Activated naive CD4-positive, alpha-beta T cell treated with anti-CD3 and anti-CD28 coated beads, Interleukin-2, amount 10 ng/mL, durations not matched to agents 7 days and 5 days (primary cell): ENCODE measurements at regions not wholly inside any gene's neighbourhood (a gene's known extent, or its start where the extent isn't known, plus 50 kb on each side); places are given as distances from the start of the nearest gene placed in this dataset.

Experiments used
- CTCF ChIA-PET: fragments of 350-600 bp; sonication (Branson Sonifier 250); formaldehyde crosslinking; loops from one replicate; lab custom pipeline; 2021; ENCODE audit warnings: antibody characterized with exemption; lab: Charles Lee
- DNase-seq: peaks from one replicate; pipeline ENCODE4 v3.0.0-alpha.2; 2020
- H3K27ac Mint-ChIP-seq: one replicate; pipeline ENCODE4 v1.8.0; 2021; ENCODE audit warnings: mild to moderate bottlenecking, moderate library complexity, mixed read lengths
- H3K27me3 Mint-ChIP-seq: one replicate; pipeline ENCODE4 v1.8.0; 2021; ENCODE audit warnings: mild to moderate bottlenecking, mixed read lengths
- H3K36me3 Mint-ChIP-seq: one replicate; pipeline ENCODE4 v1.8.0; 2021; ENCODE audit warnings: mixed read lengths
- H3K4me1 Mint-ChIP-seq: one replicate; pipeline ENCODE4 v1.8.0; 2021; ENCODE audit warnings: mixed read lengths
- H3K4me3 Mint-ChIP-seq: one replicate; pipeline ENCODE4 v1.8.0; 2021; ENCODE audit warnings: mild to moderate bottlenecking, moderate library complexity, mixed read lengths
- H3K9me3 Mint-ChIP-seq: one replicate; pipeline ENCODE4 v1.8.0; 2021; ENCODE audit warnings: mixed read lengths

DNA sequence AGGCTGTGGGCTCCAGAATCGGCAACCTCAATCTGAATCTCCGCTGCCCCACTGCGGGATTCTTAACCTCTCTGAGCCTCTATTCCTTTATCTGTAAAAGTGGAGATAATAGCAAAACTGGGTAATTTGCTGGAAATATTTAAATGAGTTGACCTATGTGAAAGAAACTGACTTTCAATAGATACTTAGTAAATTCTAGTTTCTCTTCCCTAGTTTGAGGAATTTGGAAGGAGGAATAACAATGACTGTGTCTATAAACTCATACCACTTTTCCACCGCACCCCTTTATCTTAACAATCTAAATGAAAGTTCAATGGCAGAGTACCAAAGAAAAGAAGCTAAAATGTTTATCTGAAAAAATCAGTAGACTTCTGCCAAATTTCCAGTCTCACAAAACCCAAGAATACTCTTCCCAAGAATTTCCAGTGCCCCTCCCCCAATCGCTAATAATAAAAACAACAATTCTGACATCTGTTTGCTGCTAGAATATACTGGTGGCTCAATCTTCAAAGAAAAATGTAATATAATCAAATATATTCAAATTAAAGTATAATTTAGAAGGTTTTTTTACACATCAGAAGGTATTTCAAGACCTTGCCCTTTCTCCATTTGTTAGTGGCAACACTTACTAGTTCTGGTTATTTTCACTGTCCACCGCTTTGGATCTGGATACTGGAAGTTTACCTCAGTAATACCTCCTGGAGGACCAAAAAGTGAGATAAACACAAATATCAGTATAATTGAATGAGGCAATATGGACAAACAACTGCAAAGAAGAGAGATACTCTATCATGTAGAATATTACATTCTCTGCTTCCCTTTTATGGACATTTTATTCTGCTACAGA, 171.2 kb downstream of the LTN1 start:
- no peaks in the 10 kb centered on the region for H3K4me1 Mint-ChIP-seq
- H3K9me3 Mint-ChIP-seq: no peaks in the 10 kb centered on the region
- H3K4me3 Mint-ChIP-seq: no peak overlapping the region
- no peak overlapping the region for H3K27ac Mint-ChIP-seq
- CTCF ChIA-PET: no interaction called here
- DNase-seq: no peak
- peaks cover 21% of the 10 kb centered on the region for H3K36me3 Mint-ChIP-seq
- no peaks in the 10 kb centered on the region for H3K27me3 Mint-ChIP-seq

DNA sequence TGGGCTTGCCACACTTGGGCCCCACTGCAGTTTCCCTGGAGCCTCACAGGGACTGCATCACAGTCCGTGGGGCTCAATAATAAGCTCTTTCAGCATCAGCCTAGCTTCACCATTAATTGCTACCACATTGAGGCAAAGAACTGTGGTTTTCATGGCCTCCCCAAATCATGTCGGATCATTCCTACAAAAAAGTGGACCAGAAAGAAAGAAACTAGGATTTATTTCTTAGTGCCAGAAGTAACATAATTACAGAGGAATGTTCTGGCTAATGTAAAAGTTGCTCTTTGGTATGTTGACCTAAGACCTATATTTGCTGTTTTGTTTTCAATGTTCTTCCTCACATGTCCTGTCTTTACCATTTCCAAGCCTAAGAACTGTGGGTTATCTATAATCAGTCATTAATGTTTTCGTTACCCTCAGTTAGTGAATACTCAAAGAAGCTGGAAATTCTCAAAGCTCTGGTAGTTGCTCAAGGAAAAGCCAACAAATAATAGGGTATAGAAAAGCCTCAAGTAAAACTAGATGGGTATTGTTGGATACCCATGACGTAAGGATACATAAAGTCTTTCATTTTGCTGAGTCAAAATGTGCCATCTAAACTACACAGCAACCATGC, 173.9 kb downstream of the LTN1 start:
- H3K4me1 Mint-ChIP-seq: no peaks in the 10 kb centered on the region
- CTCF ChIA-PET: interaction anchor here (0.6 kb wide), 1 partner anchor 15 kb away, joined by 3 read pairs; no protein-coding TSS in a partner anchor
- H3K27me3 Mint-ChIP-seq: no peaks in the 10 kb centered on the region

DNA sequence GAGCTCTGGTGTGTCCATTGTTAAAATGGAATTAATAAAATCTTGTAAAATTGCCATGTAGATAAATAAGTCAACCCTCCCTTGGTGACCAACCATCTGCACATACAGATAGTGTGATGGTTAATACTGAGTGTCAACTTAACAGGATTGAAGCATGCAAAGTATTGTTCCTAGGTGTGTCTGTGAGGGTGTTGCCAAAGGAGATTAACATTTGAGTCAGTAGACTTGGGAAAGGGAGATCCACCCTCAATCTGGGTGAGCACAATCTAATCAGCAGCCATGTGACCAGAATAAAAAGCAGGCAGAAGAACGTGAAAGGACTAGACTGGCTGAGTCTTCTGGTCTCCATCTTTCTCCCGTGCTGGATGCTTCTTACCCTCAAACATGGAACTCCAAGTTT, 174.8 kb downstream of the LTN1 start:
- Mint-ChIP-seq H3K36me3 (peaks cover 29% of the 10 kb centered on the region), H3K4me1 (no peaks in the 10 kb centered on the region), H3K27ac (no peak overlapping the region), H3K9me3 (peaks cover 9% of the 10 kb centered on the region), H3K4me3 (no peak overlapping the region), H3K27me3 (no peaks in the 10 kb centered on the region)
- CTCF ChIA-PET: no interaction called here
- no peak for DNase-seq

More for the DNA sequence above, 173.9 kb downstream of the LTN1 start:
- H3K36me3 Mint-ChIP-seq: peaks cover 25% of the 10 kb centered on the region
- no peak overlapping the region for H3K4me3 Mint-ChIP-seq
- DNase-seq: no peak
- H3K9me3 Mint-ChIP-seq: peaks cover 6% of the 10 kb centered on the region
- no peak overlapping the region for H3K27ac Mint-ChIP-seq

DNA sequence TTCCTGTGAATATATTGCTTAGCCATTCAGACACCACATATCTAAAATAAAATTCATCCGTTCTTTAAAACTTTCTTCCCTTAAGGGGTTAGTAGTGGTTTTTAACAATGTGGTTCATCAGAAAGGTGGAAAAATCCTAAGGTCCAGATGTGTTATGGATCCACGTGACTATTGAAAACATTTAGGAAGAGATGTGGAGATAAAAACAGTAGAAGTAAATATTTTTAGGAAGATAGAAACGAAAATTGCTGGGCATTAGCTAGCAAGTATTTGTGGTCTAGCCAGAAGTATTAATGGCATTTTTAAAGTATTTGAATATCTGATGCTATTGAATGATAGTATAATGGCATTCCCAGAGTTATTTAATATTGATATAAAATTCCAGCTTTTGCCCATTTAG, 180.8 kb downstream of the LTN1 start:
- CTCF ChIA-PET: no interaction called here
- Mint-ChIP-seq H3K4me1 (no peaks in the 10 kb centered on the region), H3K27me3 (peaks cover 4% of the 10 kb centered on the region)

DNA sequence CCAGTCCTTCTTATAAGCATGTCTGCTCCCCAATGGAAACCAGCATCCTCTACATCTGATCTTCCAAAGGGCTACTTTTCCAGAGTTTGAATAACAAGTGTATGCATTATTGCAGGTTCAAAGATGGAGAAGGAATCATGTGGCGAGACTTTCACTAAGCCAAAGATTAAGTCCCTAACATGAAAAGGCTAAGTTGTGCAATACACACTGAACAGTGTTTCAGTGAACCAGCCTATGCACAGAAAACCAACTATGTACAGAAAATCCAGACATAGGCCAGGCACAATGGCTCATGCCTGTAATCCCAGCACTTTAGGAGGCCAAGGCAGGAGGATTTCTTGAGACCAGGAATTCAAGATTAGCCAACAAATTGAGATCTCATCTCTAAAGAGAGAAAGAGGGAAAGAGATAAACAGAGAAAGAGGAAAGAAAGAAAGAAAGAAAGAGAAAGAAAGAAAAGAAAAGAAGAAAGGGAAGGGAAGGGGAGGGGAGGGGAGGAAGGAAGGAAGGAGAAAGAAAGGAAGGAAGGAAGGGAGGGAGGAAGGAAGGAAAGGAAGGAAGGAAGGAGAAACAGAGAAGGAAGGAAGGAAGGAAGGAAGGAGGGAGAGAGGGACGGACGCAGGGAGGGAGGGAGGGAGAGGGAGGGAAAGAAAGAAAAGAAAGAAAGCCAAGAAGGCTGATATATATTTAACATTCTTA, 181.7 kb downstream of the LTN1 start:
- H3K4me1 Mint-ChIP-seq: no peaks in the 10 kb centered on the region
- H3K27me3 Mint-ChIP-seq: peaks cover 4% of the 10 kb centered on the region
- H3K4me3 Mint-ChIP-seq: no peak overlapping the region
- H3K9me3 Mint-ChIP-seq: peaks cover 10% of the 10 kb centered on the region
- peaks cover 24% of the 10 kb centered on the region for H3K36me3 Mint-ChIP-seq
- CTCF ChIA-PET: no interaction called here
- H3K27ac Mint-ChIP-seq: no peak overlapping the region
- no peak for DNase-seq

More for the DNA sequence above, 180.8 kb downstream of the LTN1 start:
- no peak for DNase-seq
- H3K9me3 Mint-ChIP-seq: peaks cover 12% of the 10 kb centered on the region
- no peak overlapping the region for H3K27ac Mint-ChIP-seq
- peaks cover 24% of the 10 kb centered on the region for H3K36me3 Mint-ChIP-seq
- H3K4me3 Mint-ChIP-seq: no peak overlapping the region

DNA sequence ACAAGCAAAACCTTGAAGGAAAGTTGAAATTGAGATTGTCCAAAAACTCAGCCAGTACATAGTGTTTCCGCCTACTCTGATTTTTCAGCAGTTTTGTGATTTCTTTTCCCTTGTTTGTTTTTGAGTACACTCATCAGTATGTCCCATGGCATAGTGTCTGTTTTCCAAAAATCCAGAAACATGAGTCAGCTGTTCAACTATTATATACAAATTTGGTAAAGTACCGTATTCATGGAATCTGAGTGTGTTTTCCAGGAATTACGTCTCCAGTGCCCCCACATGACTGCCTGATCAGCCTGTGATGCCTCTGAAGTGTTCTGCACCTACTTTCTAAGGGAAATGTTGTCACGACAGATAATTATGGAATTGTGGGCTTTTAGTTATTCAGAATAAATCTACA, 186.8 kb downstream of the LTN1 start:
- CTCF ChIA-PET: no interaction called here
- Mint-ChIP-seq H3K9me3 (peaks cover 2% of the 10 kb centered on the region), H3K4me1 (no peaks in the 10 kb centered on the region), H3K4me3 (no peak overlapping the region), H3K27ac (no peak overlapping the region), H3K27me3 (peaks cover 4% of the 10 kb centered on the region), H3K36me3 (peaks cover 7% of the 10 kb centered on the region)
- no peak for DNase-seq

DNA sequence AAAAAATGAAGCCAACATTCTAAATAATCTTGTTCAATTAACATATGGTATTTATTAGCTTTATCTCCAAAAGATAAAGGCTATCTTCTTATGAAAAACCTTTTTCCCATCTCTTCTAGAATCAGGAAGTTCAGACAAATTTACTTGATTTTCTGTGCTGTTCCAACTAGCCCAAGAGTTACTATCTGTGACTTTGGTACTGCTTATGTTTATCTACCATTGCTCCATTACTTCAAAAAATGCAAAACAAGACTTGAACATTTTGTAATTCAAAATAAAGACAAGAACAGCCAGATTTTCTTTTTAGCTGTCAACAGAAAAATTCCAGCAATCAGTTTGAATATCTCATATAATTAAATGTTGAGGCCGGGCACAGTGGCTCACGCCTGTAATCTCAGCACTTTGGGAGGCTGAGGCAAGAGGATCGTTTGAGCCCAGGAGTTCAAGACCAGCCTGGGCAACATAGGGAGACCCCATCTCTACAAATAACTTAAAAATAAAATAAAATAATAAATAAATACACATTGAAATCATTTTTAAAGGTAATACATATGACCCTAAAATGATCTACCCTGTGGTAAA, 188.5 kb downstream of the LTN1 start:
- Mint-ChIP-seq H3K9me3 (peaks cover 5% of the 10 kb centered on the region), H3K4me1 (no peaks in the 10 kb centered on the region), H3K4me3 (no peak overlapping the region), H3K27me3 (peaks cover 4% of the 10 kb centered on the region), H3K36me3 (peaks cover 9% of the 10 kb centered on the region), H3K27ac (no peak overlapping the region)
- DNase-seq: no peak
- CTCF ChIA-PET: interaction anchor here (1.1 kb wide), 1 partner anchor 59 kb away, joined by 4 read pairs; no protein-coding TSS in a partner anchor

DNA sequence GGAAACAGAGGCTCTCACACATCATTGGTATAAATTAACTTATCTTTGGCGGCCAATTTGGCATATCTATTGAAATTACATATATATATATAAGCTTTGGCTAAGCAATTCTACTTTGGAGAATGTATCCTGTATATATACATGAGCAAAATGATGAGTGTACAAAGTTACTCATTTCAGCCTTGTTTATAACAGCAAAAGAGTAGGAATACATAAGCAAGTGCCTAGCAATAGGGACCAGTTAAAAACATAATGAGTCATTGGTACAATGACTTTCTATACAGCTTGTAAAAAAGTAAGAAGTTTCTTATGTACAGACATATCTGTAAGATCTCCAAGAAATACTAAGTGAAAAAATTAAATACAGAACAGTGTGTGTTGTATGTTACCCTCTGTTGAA, 190.8 kb downstream of the LTN1 start:
- DNase-seq: no peak
- CTCF ChIA-PET: interaction anchor here (1.1 kb wide), 1 partner anchor 56 kb away, joined by 3 read pairs; no protein-coding TSS in a partner anchor

DNA sequence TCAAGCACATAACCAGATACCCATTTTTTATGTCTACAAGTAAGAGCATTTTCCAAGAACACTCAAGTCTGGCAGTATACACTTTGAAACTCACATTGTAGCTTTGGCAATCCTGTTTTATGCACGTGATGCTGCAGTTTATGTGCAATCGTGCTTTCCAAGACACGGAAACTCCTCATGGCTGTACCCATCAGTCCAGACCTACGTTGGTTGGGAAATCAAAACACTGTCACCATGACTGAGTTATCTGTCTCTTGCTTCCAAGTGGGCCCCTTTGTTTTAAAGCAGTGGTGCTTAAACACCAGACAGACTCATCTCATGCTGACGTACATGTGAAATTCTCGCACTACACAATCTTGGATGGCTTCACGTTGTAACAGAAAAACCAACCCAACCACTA, 192.8 kb downstream of the LTN1 start:
- peaks cover 8% of the 10 kb centered on the region for H3K36me3 Mint-ChIP-seq
- no peaks in the 10 kb centered on the region for H3K27me3 Mint-ChIP-seq
- no peak overlapping the region for H3K4me3 Mint-ChIP-seq
- CTCF ChIA-PET: interaction anchor here (1.3 kb wide), 1 partner anchor 55 kb away, joined by 4 read pairs; no protein-coding TSS in a partner anchor
- H3K4me1 Mint-ChIP-seq: no peaks in the 10 kb centered on the region
- no peak for DNase-seq
- H3K27ac Mint-ChIP-seq: no peak overlapping the region
- peaks cover 3% of the 10 kb centered on the region for H3K9me3 Mint-ChIP-seq

More for the DNA sequence above, 190.8 kb downstream of the LTN1 start:
- peaks cover 3% of the 10 kb centered on the region for H3K9me3 Mint-ChIP-seq
- H3K27ac Mint-ChIP-seq: no peak overlapping the region
- H3K4me3 Mint-ChIP-seq: no peak overlapping the region
- H3K4me1 Mint-ChIP-seq: no peaks in the 10 kb centered on the region
- H3K27me3 Mint-ChIP-seq: no peaks in the 10 kb centered on the region
- peaks cover 9% of the 10 kb centered on the region for H3K36me3 Mint-ChIP-seq

DNA sequence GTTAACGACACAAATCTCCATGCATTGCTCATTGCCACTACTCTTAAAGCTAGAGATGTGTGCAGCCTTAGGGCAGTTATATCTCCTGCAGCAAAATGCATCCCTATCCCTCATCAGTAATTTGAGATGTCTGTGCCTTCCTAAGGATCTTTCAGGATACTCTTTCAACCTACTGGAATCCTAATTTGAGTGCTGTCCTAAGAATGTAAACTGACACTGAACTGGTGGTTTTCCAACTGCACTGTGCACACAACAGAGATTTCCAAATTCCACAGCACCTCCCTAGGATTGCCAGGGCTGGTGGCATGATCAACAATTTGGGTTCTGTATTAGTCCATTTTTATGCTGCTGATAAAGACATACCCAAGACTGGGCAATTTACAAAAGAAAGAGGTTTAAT, 193.9 kb downstream of the LTN1 start:
- Mint-ChIP-seq H3K9me3 (peaks cover 3% of the 10 kb centered on the region), H3K36me3 (peaks cover 8% of the 10 kb centered on the region), H3K27me3 (no peaks in the 10 kb centered on the region), H3K27ac (no peak overlapping the region), H3K4me3 (no peak overlapping the region), H3K4me1 (no peaks in the 10 kb centered on the region)
- CTCF ChIA-PET: interaction anchor here (1.3 kb wide), 1 partner anchor 53 kb away, joined by 4 read pairs; no protein-coding TSS in a partner anchor
- no peak for DNase-seq

DNA sequence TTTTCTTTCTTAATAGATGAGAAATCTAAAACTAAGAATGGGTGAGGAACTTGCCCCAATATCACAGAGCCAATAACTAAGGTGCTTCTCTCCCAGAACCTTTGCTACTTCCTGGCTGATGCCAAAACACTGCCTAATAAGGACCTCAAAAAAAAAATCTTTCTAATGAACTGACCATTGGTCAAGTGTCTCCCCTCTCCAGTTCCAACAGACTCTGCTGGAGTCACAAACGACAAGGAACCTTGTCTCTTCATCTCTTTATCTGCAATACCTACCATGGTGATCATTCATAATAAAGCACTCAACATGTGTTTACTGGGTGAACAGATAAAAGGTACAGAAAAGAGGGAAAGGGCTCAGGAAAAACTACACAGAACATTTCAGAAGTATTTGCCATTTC, 197.4 kb downstream of the LTN1 start:
- no peak for DNase-seq
- Mint-ChIP-seq H3K36me3 (peaks cover 7% of the 10 kb centered on the region), H3K27me3 (no peaks in the 10 kb centered on the region), H3K4me3 (no peak overlapping the region), H3K9me3 (peaks cover 3% of the 10 kb centered on the region), H3K4me1 (no peaks in the 10 kb centered on the region), H3K27ac (no peak overlapping the region)
- CTCF ChIA-PET: no interaction called here

DNA sequence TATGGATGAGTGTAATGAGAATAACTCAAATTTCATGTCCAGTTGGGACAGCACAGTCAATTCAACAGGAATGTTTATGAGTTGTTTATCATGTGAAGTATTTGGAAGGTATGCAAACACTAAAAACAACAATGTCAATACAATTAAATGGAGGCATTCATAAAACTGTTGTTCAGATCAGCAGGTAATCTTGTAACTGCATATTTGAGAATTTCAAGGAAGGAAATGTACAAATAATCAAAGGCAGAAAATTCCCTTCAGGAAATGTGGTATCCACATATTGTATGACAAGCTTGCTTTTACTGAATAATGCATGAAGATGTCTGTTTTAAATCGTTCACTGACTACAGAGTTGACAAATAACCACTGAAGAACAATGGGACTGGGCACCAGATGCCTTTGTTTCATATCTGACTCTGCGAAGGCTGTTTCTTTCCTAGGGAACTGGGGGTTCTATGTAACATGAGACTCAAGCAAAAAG, 198.3 kb downstream of the LTN1 start:
- no peak for DNase-seq
- Mint-ChIP-seq H3K27ac (no peak overlapping the region), H3K4me3 (no peak overlapping the region), H3K36me3 (peaks cover 4% of the 10 kb centered on the region), H3K27me3 (no peaks in the 10 kb centered on the region), H3K4me1 (no peaks in the 10 kb centered on the region), H3K9me3 (no peaks in the 10 kb centered on the region)
- CTCF ChIA-PET: no interaction called here

DNA sequence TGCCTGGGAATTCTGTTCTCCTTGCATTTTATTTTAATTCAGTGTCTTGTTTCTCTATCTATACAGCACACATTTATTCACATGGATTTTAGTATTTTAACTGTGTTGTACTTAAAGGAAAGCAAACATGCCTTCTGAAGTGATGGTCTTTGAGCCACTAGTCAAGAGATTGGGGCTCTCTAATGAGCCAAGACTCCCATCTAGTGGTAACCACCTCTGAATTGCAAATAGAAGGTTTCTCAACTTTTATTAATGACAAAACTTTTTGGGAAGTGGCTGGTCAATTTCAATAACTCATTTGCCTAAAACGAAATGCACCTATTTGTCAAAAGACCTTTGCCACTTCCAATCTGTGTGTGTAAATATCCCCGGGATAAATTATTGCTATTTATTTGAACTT, 199.6 kb downstream of the LTN1 start:
- Mint-ChIP-seq H3K27ac (no peak overlapping the region), H3K4me3 (no peak overlapping the region), H3K9me3 (no peaks in the 10 kb centered on the region), H3K27me3 (no peaks in the 10 kb centered on the region), H3K36me3 (peaks cover 2% of the 10 kb centered on the region), H3K4me1 (no peaks in the 10 kb centered on the region)
- CTCF ChIA-PET: interaction anchor here (1.2 kb wide), 1 partner anchor 47 kb away, joined by 7 read pairs; no protein-coding TSS in a partner anchor
- DNase-seq: no peak
